ENCODE measurements at regions not wholly inside any gene's neighbourhood (a gene's known extent, or its start where the extent isn't known, plus 50 kb on each side); places are given as distances from the start of the nearest gene placed in this dataset.

- H3K27me3 ChIP-seq (ENCODE audit: control insufficient read depth in 1 of 2, insufficient read depth in 2 of 2, low read length in 2 of 2) = no peaks in the 10 kb centered on the region
- peaks cover 0 to 4% of the 10 kb centered on the region in 2 donors for H3K4me1 ChIP-seq (ENCODE audit: control insufficient read depth in 2 of 2, insufficient read depth in 2 of 2, low read length in 1 of 2)
- H3K4me3 ChIP-seq (ENCODE audit: low read depth in 1 of 2, low read length in 2 of 2) = no peak overlapping the region
- peaks cover 3 to 6% of the 10 kb centered on the region in 2 donors for H3K9me3 ChIP-seq (ENCODE audit: control insufficient read depth in 2 of 2, insufficient read depth in 1 of 2, low read depth in 1 of 2, low read length in 1 of 2)
- peak overlapping the region; percentile 16 to 35 for H3K27ac ChIP-seq (ENCODE audit: low read depth in 2 of 2, low read length in 1 of 2)
- H3K36me3 ChIP-seq (ENCODE audit: control insufficient read depth in 2 of 2, insufficient read depth in 2 of 2, low read length in 1 of 2) = no peaks in the 10 kb centered on the region
- 96 to 97% methylated on average over 1 of the region's 1 CpG for WGBS, 2 donors
Observed at GRCh38 chr12:92595663-92596062, 107.1 kb upstream of the PLEKHG7 start.

- no peak overlapping the region for H3K4me3 ChIP-seq (ENCODE audit: low read depth in 1 of 2, low read length in 2 of 2)
- H3K27ac ChIP-seq (ENCODE audit: low read depth in 2 of 2, low read length in 1 of 2) = peak overlapping the region; percentile 65 to 73
- no peaks in the 10 kb centered on the region for H3K27me3 ChIP-seq (ENCODE audit: control insufficient read depth in 1 of 2, insufficient read depth in 2 of 2, low read length in 2 of 2)
- H3K9me3 ChIP-seq (ENCODE audit: control insufficient read depth in 2 of 2, insufficient read depth in 1 of 2, low read depth in 1 of 2, low read length in 1 of 2) = no peaks in the 10 kb centered on the region
- 59 to 61% methylated on average over 8 of the region's 8 CpGs for WGBS, 2 donors
- H3K4me1 ChIP-seq (ENCODE audit: control insufficient read depth in 2 of 2, insufficient read depth in 2 of 2, low read length in 1 of 2) = peaks cover 0 to 4% of the 10 kb centered on the region in 2 donors
- H3K36me3 ChIP-seq (ENCODE audit: control insufficient read depth in 2 of 2, insufficient read depth in 2 of 2, low read length in 1 of 2) = no peaks in the 10 kb centered on the region
Observed at GRCh38 chr12:92593734-92594402, 108.9 kb upstream of the PLEKHG7 start.

- no peak overlapping the region for H3K27ac ChIP-seq (ENCODE audit: low read depth in 2 of 2, low read length in 1 of 2)
- H3K4me1 ChIP-seq (ENCODE audit: control insufficient read depth in 2 of 2, insufficient read depth in 2 of 2, low read length in 1 of 2) = no peaks in the 10 kb centered on the region
- WGBS, 2 donors = 84 to 85% methylated on average over 1 of the region's 1 CpG
- H3K27me3 ChIP-seq (ENCODE audit: control insufficient read depth in 1 of 2, insufficient read depth in 2 of 2, low read length in 2 of 2) = no peaks in the 10 kb centered on the region
- peaks cover 0 to 2% of the 10 kb centered on the region in 2 donors for H3K9me3 ChIP-seq (ENCODE audit: control insufficient read depth in 2 of 2, insufficient read depth in 1 of 2, low read depth in 1 of 2, low read length in 1 of 2)
- no peaks in the 10 kb centered on the region for H3K36me3 ChIP-seq (ENCODE audit: control insufficient read depth in 2 of 2, insufficient read depth in 2 of 2, low read length in 1 of 2)
- no peak overlapping the region for H3K4me3 ChIP-seq (ENCODE audit: low read depth in 1 of 2, low read length in 2 of 2)
Observed at GRCh38 chr12:92585115-92585727, 117.6 kb upstream of the PLEKHG7 start.

- Histone ChIP-seq H3K9me3 (ENCODE audit: control insufficient read depth in 2 of 2, insufficient read depth in 1 of 2, low read depth in 1 of 2, low read length in 1 of 2) (peaks cover 0 to 2% of the 10 kb centered on the region in 2 donors), H3K36me3 (ENCODE audit: control insufficient read depth in 2 of 2, insufficient read depth in 2 of 2, low read length in 1 of 2) (no peaks in the 10 kb centered on the region), H3K4me3 (ENCODE audit: low read depth in 1 of 2, low read length in 2 of 2) (no peak overlapping the region), H3K4me1 (ENCODE audit: control insufficient read depth in 2 of 2, insufficient read depth in 2 of 2, low read length in 1 of 2) (no peaks in the 10 kb centered on the region), H3K27me3 (ENCODE audit: control insufficient read depth in 1 of 2, insufficient read depth in 2 of 2, low read length in 2 of 2) (no peaks in the 10 kb centered on the region), H3K27ac (ENCODE audit: low read depth in 2 of 2, low read length in 1 of 2) (no peak overlapping the region)
- 91 to 96% methylated on average over 2 of the region's 2 CpGs for WGBS, 2 donors
Observed at GRCh38 chr12:92583910-92584309, 118.9 kb upstream of the PLEKHG7 start.

GRCh38 chr12:92582893-92583292, 119.9 kb upstream of the PLEKHG7 start:
- H3K4me3 ChIP-seq (ENCODE audit: low read depth in 1 of 2, low read length in 2 of 2) = no peak overlapping the region
- no peaks in the 10 kb centered on the region for H3K4me1 ChIP-seq (ENCODE audit: control insufficient read depth in 2 of 2, insufficient read depth in 2 of 2, low read length in 1 of 2)
- no peaks in the 10 kb centered on the region for H3K36me3 ChIP-seq (ENCODE audit: control insufficient read depth in 2 of 2, insufficient read depth in 2 of 2, low read length in 1 of 2)
- no peaks in the 10 kb centered on the region for H3K27me3 ChIP-seq (ENCODE audit: control insufficient read depth in 1 of 2, insufficient read depth in 2 of 2, low read length in 2 of 2)
- WGBS, 2 donors = 78 to 82% methylated on average over 2 of the region's 2 CpGs
- no peak overlapping the region for H3K27ac ChIP-seq (ENCODE audit: low read depth in 2 of 2, low read length in 1 of 2)
- H3K9me3 ChIP-seq (ENCODE audit: control insufficient read depth in 2 of 2, insufficient read depth in 1 of 2, low read depth in 1 of 2, low read length in 1 of 2) = peaks cover 0 to 2% of the 10 kb centered on the region in 2 donors

GRCh38 chr12:92582475-92582874, 120.3 kb upstream of the PLEKHG7 start:
- H3K9me3 ChIP-seq (ENCODE audit: control insufficient read depth in 2 of 2, insufficient read depth in 1 of 2, low read depth in 1 of 2, low read length in 1 of 2) = peaks cover 0 to 2% of the 10 kb centered on the region in 2 donors
- no peaks in the 10 kb centered on the region for H3K4me1 ChIP-seq (ENCODE audit: control insufficient read depth in 2 of 2, insufficient read depth in 2 of 2, low read length in 1 of 2)
- H3K27ac ChIP-seq (ENCODE audit: low read depth in 2 of 2, low read length in 1 of 2) = no peak overlapping the region
- H3K36me3 ChIP-seq (ENCODE audit: control insufficient read depth in 2 of 2, insufficient read depth in 2 of 2, low read length in 1 of 2) = no peaks in the 10 kb centered on the region
- WGBS, 2 donors = 72 to 82% methylated on average over 4 of the region's 4 CpGs
- no peak overlapping the region for H3K4me3 ChIP-seq (ENCODE audit: low read depth in 1 of 2, low read length in 2 of 2)
- H3K27me3 ChIP-seq (ENCODE audit: control insufficient read depth in 1 of 2, insufficient read depth in 2 of 2, low read length in 2 of 2) = no peaks in the 10 kb centered on the region

GRCh38 chr12:92581604-92582003, 121.2 kb upstream of the PLEKHG7 start:
- Histone ChIP-seq H3K4me1 (ENCODE audit: control insufficient read depth in 2 of 2, insufficient read depth in 2 of 2, low read length in 1 of 2) (no peaks in the 10 kb centered on the region), H3K27ac (ENCODE audit: low read depth in 2 of 2, low read length in 1 of 2) (no peak overlapping the region), H3K9me3 (ENCODE audit: control insufficient read depth in 2 of 2, insufficient read depth in 1 of 2, low read depth in 1 of 2, low read length in 1 of 2) (peaks cover 0 to 2% of the 10 kb centered on the region in 2 donors), H3K36me3 (ENCODE audit: control insufficient read depth in 2 of 2, insufficient read depth in 2 of 2, low read length in 1 of 2) (no peaks in the 10 kb centered on the region), H3K27me3 (ENCODE audit: control insufficient read depth in 1 of 2, insufficient read depth in 2 of 2, low read length in 2 of 2) (no peaks in the 10 kb centered on the region), H3K4me3 (ENCODE audit: low read depth in 1 of 2, low read length in 2 of 2) (no peak overlapping the region)
- WGBS, 2 donors = 61 to 71% methylated on average over 1 of the region's 1 CpG

- Histone ChIP-seq H3K9me3 (ENCODE audit: control insufficient read depth in 2 of 2, insufficient read depth in 1 of 2, low read depth in 1 of 2, low read length in 1 of 2) (no peaks in the 10 kb centered on the region), H3K4me3 (ENCODE audit: low read depth in 1 of 2, low read length in 2 of 2) (no peak overlapping the region), H3K27ac (ENCODE audit: low read depth in 2 of 2, low read length in 1 of 2) (no peak overlapping the region), H3K27me3 (ENCODE audit: control insufficient read depth in 1 of 2, insufficient read depth in 2 of 2, low read length in 2 of 2) (no peaks in the 10 kb centered on the region), H3K4me1 (ENCODE audit: control insufficient read depth in 2 of 2, insufficient read depth in 2 of 2, low read length in 1 of 2) (no peaks in the 10 kb centered on the region), H3K36me3 (ENCODE audit: control insufficient read depth in 2 of 2, insufficient read depth in 2 of 2, low read length in 1 of 2) (no peaks in the 10 kb centered on the region)
- WGBS, 2 donors = 85 to 87% methylated on average over 6 of the region's 6 CpGs
Observed at GRCh38 chr12:92574911-92575570, 127.7 kb upstream of the PLEKHG7 start.

GRCh38 chr12:92574051-92574783, 128.6 kb upstream of the PLEKHG7 start:
- H3K27me3 ChIP-seq (ENCODE audit: control insufficient read depth in 1 of 2, insufficient read depth in 2 of 2, low read length in 2 of 2) = no peaks in the 10 kb centered on the region
- no peaks in the 10 kb centered on the region for H3K4me1 ChIP-seq (ENCODE audit: control insufficient read depth in 2 of 2, insufficient read depth in 2 of 2, low read length in 1 of 2)
- H3K36me3 ChIP-seq (ENCODE audit: control insufficient read depth in 2 of 2, insufficient read depth in 2 of 2, low read length in 1 of 2) = no peaks in the 10 kb centered on the region
- 81 to 90% methylated on average over 8 of the region's 8 CpGs for whole genome bisulfite sequencing, 2 donors
- no peak overlapping the region for H3K4me3 ChIP-seq (ENCODE audit: low read depth in 1 of 2, low read length in 2 of 2)
- H3K27ac ChIP-seq (ENCODE audit: low read depth in 2 of 2, low read length in 1 of 2) = no peak overlapping the region
- H3K9me3 ChIP-seq (ENCODE audit: control insufficient read depth in 2 of 2, insufficient read depth in 1 of 2, low read depth in 1 of 2, low read length in 1 of 2) = no peaks in the 10 kb centered on the region
